ENCODE measurements at regions not wholly inside any gene's neighbourhood (a gene's known extent, or its start where the extent isn't known, plus 50 kb on each side); places are given as distances from the start of the nearest gene placed in this dataset.

DNA sequence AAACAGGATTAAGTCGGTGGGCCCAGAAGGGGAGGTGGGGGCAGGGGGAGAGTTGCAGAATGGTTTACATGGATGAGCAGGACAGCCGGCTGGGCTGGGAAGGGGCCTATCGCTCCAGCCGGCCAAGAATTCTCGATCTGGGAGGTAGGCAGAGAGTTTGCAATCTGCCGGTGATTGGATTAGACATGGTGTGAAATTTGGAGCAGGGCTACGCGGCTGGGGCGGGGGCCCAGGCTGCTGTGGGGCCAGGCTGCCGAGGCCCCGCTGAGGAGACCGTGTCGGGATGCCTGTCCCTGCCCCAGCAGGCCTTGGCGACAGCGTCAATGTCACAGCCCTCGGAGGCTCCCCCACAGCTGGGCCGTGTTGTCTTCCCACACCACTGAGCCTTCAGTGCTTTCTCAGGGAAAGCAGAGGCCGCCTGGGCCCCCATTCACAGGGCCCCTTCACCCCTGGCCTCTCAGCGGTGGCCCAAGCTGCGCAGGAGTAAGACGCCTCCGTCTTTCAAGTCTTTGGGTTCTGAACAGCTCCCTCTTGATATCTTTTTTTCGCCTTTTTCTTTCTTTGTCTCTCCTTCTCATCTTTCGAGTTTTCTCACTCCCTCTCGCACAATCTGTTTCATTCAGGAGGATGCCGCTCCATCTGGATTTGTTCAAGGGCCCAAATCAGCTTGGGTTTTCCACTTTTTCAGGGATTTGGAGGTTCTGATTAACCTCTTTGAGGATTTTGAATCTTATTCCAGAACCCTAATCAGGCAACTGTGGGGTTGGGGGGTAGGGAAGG, 117.5 kb upstream of the PARP11 start (continued):
- TF ChIP-seq, protein P1, sequence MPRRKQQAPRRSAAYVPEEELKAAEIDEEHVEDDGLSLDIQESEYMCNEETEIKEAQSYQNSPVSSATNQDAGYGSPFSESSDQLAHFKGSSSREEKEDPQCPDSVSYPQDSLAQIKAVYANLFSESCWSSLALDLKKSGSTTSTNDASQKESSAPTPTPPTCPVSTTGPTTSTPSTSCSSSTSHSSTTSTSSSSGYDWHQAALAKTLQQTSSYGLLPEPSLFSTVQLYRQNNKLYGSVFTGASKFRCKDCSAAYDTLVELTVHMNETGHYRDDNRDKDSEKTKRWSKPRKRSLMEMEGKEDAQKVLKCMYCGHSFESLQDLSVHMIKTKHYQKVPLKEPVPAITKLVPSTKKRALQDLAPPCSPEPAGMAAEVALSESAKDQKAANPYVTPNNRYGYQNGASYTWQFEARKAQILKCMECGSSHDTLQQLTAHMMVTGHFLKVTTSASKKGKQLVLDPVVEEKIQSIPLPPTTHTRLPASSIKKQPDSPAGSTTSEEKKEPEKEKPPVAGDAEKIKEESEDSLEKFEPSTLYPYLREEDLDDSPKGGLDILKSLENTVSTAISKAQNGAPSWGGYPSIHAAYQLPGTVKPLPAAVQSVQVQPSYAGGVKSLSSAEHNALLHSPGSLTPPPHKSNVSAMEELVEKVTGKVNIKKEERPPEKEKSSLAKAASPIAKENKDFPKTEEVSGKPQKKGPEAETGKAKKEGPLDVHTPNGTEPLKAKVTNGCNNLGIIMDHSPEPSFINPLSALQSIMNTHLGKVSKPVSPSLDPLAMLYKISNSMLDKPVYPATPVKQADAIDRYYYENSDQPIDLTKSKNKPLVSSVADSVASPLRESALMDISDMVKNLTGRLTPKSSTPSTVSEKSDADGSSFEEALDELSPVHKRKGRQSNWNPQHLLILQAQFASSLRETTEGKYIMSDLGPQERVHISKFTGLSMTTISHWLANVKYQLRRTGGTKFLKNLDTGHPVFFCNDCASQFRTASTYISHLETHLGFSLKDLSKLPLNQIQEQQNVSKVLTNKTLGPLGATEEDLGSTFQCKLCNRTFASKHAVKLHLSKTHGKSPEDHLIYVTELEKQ (tag by site-specific recombination; IDR thresholded peaks at IDR 0.05; ENCODE audit: borderline replicate concordance): no peak
- TF ChIP-seq HOXA7 (CRISPR knock-in tag; IDR thresholded peaks at IDR 0.05; ENCODE audit: borderline replicate concordance) (no peak), ZXDB (tag by site-specific recombination; IDR thresholded peaks at IDR 0.05) (no peak), ZNF560 (tag by site-specific recombination; IDR thresholded peaks at IDR 0.05; ENCODE audit: borderline replicate concordance) (no peak), RBAK (tag by site-specific recombination; IDR thresholded peaks at IDR 0.05) (no peak), ZNF202 (tag by site-specific recombination; IDR thresholded peaks at IDR 0.05; ENCODE audit: borderline replicate concordance) (no peak)

DNA sequence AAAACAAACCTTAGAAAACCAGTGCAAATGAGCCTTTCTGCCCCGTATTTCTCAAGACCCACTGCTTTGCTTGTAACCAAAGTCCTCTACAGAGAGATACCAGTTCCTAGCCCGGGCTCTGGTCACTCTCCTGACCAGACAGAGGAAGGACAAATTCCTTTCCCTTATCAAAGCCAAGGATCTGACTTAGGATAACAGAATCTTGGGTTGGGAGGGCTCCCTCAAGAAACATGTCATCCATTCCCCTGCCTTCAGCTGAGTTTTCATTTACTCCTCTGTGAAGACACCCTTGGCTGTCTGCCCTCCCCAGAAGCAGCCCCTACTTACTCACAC, 116.0 kb upstream of the PARP11 start:
- Histone ChIP-seq H3K9me3 (ENCODE audit: control insufficient read depth, insufficient read depth, low read depth, low read length) (no peaks in the 10 kb centered on the region), H3K4me3 (ENCODE audit: low read depth, low read length) (no peak overlapping the region), H3K4me1 (ENCODE audit: control insufficient read depth, insufficient read depth, low read length) (no peaks in the 10 kb centered on the region), H3K36me3 (ENCODE audit: control insufficient read depth in 2 of 2, insufficient read depth in 1 of 2, low read length in 2 of 2) (no peaks in the 10 kb centered on the region), H3K27ac (ENCODE audit: extremely low read depth, low read depth, low read length) (no peak overlapping the region)
- ChIA-PET CTCF (interaction anchor here (1.1 to 2.5 kb wide), 2 partner anchors 103 to 105 kb away, joined by 3 to 9 read pairs; no protein-coding TSS in a partner anchor), POLR2A (no interaction called here)
- TF ChIP-seq ZNF184 (tag by site-specific recombination; IDR thresholded peaks at IDR 0.05) (no peak), ZIC2 (tag by site-specific recombination; IDR thresholded peaks at IDR 0.05) (no peak), ZNF654 (tag by site-specific recombination; IDR thresholded peaks at IDR 0.05; ENCODE audit: low read depth) (no peak), ZNF692 (tag by site-specific recombination; IDR thresholded peaks at IDR 0.05) (no peak), SALL2 (tag by site-specific recombination; IDR thresholded peaks at IDR 0.05; ENCODE audit: borderline replicate concordance) (no peak), ZNF121 (tag by site-specific recombination; IDR thresholded peaks at IDR 0.05) (no peak), ZNF169 (tag by site-specific recombination; IDR thresholded peaks at IDR 0.05) (no peak), ZNF830 (tag by site-specific recombination; IDR thresholded peaks at IDR 0.05; ENCODE audit: low read depth) (no peak), ZNF449 (tag by site-specific recombination; IDR thresholded peaks at IDR 0.05) (no peak), ZNF239 (tag by site-specific recombination; IDR thresholded peaks at IDR 0.05) (no peak)
- TF ChIP-seq, protein P1 (tag by site-specific recombination; IDR thresholded peaks at IDR 0.05; ENCODE audit: borderline replicate concordance): no peak
- TF ChIP-seq, protein P2, sequence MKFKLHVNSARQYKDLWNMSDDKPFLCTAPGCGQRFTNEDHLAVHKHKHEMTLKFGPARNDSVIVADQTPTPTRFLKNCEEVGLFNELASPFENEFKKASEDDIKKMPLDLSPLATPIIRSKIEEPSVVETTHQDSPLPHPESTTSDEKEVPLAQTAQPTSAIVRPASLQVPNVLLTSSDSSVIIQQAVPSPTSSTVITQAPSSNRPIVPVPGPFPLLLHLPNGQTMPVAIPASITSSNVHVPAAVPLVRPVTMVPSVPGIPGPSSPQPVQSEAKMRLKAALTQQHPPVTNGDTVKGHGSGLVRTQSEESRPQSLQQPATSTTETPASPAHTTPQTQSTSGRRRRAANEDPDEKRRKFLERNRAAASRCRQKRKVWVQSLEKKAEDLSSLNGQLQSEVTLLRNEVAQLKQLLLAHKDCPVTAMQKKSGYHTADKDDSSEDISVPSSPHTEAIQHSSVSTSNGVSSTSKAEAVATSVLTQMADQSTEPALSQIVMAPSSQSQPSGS (tag by site-specific recombination; IDR thresholded peaks at IDR 0.05; ENCODE audit: low read depth): no peak
- TF ChIP-seq, protein P3, sequence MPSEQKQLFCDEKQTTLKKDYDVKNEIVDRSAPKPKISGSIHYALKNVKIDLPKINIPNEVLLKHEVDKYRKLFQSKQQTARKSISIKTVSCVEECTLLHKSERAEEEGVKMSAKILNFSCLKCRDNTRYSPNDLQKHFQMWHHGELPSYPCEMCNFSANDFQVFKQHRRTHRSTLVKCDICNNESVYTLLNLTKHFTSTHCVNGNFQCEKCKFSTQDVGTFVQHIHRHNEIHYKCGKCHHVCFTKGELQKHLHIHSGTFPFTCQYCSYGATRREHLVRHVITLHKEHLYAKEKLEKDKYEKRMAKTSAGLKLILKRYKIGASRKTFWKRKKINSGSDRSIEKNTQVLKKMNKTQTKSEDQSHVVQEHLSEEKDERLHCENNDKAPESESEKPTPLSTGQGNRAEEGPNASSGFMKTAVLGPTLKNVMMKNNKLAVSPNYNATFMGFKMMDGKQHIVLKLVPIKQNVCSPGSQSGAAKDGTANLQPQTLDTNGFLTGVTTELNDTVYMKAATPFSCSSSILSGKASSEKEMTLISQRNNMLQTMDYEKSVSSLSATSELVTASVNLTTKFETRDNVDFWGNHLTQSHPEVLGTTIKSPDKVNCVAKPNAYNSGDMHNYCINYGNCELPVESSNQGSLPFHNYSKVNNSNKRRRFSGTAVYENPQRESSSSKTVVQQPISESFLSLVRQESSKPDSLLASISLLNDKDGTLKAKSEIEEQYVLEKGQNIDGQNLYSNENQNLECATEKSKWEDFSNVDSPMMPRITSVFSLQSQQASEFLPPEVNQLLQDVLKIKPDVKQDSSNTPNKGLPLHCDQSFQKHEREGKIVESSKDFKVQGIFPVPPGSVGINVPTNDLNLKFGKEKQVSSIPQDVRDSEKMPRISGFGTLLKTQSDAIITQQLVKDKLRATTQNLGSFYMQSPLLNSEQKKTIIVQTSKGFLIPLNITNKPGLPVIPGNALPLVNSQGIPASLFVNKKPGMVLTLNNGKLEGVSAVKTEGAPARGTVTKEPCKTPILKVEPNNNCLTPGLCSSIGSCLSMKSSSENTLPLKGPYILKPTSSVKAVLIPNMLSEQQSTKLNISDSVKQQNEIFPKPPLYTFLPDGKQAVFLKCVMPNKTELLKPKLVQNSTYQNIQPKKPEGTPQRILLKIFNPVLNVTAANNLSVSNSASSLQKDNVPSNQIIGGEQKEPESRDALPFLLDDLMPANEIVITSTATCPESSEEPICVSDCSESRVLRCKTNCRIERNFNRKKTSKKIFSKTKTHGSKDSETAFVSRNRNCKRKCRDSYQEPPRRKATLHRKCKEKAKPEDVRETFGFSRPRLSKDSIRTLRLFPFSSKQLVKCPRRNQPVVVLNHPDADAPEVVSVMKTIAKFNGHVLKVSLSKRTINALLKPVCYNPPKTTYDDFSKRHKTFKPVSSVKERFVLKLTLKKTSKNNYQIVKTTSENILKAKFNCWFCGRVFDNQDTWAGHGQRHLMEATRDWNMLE (tag by site-specific recombination; conservative IDR thresholded peaks at IDR 0.05; ENCODE audit: low read depth): no peak
